ENCODE measurements at regions not wholly inside any gene's neighbourhood (a gene's known extent, or its start where the extent isn't known, plus 50 kb on each side); places are given as distances from the start of the nearest gene placed in this dataset.
"Not testable (repeated sequence)": the region's sequence is repeated elsewhere in the genome, so short reads cannot be mapped to it uniquely, and the experiment has no call there.

GRCh38 chr6:25181923-25182322 lies 97.3 kb upstream of the CARMIL1 start:
- no peak for DNase-seq
- ATAC-seq (ENCODE audit: poor library complexity) = no peak
- intact Hi-C loops (cut with DNase I) = no loop called here

- ATAC-seq (ENCODE audit: poor library complexity) = no peak
- intact Hi-C loops (cut with DNase I) = no loop called here
- DNase-seq = no peak
Observed at GRCh38 chr6:25186919-25187318, 92.3 kb upstream of the CARMIL1 start.

GRCh38 chr6:25188232-25188631 lies 90.9 kb upstream of the CARMIL1 start:
- no peak for DNase-seq
- intact Hi-C loops (cut with DNase I) = no loop called here

GRCh38 chr6:25192590-25193459 lies 86.3 kb upstream of the CARMIL1 start:
- DNase-seq (no peak), ATAC-seq (ENCODE audit: poor library complexity) (peak; percentile 87)
- intact Hi-C loops (cut with DNase I) = no loop called here

More at GRCh38 chr6:25188232-25188631, 90.9 kb upstream of the CARMIL1 start:
- no peak for ATAC-seq (ENCODE audit: poor library complexity)

- no peak for DNase-seq
- intact Hi-C loops (cut with DNase I) = no loop called here
- peak; percentile 86 for ATAC-seq (ENCODE audit: poor library complexity)
Observed at GRCh38 chr6:25193460-25194171, 85.6 kb upstream of the CARMIL1 start.

- intact Hi-C loops (cut with DNase I) = no loop called here
- ATAC-seq (ENCODE audit: poor library complexity) = peak; percentile 42
Observed at GRCh38 chr6:25194172-25194678, 84.9 kb upstream of the CARMIL1 start.

GRCh38 chr6:25196464-25196863 lies 82.7 kb upstream of the CARMIL1 start:
- ATAC-seq (ENCODE audit: poor library complexity) (no peak), DNase-seq (no peak)
- intact Hi-C loops (cut with DNase I) = no loop called here

More at GRCh38 chr6:25194172-25194678, 84.9 kb upstream of the CARMIL1 start:
- DNase-seq = peak; percentile 40

- ATAC-seq (ENCODE audit: poor library complexity) (no peak), DNase-seq (no peak)
- intact Hi-C loops (cut with DNase I) = no loop called here
Observed at GRCh38 chr6:25197111-25197510, 82.1 kb upstream of the CARMIL1 start.

- no peak for ATAC-seq (ENCODE audit: poor library complexity)
- no peak for DNase-seq
- intact Hi-C loops (cut with DNase I) = no loop called here
Observed at GRCh38 chr6:25199544-25199943, 79.6 kb upstream of the CARMIL1 start.

GRCh38 chr6:25202504-25202903 lies 76.7 kb upstream of the CARMIL1 start:
- intact Hi-C loops (cut with DNase I) = no loop called here
- DNase-seq = no peak
- ATAC-seq (ENCODE audit: poor library complexity) = no peak

- no peak for DNase-seq
- intact Hi-C loops (cut with DNase I) = no loop called here
- ATAC-seq (ENCODE audit: poor library complexity) = no peak
Observed at GRCh38 chr6:25205629-25206028, 73.5 kb upstream of the CARMIL1 start.

- DNase-seq; ATAC-seq (ENCODE audit: poor library complexity); intact Hi-C loops (cut with DNase I): not testable (repeated sequence)
Observed at GRCh38 chr6:25207453-25208155, 71.6 kb upstream of the CARMIL1 start.

GRCh38 chr6:25215881-25216280 lies 63.3 kb upstream of the CARMIL1 start:
- intact Hi-C loops (cut with DNase I) = no loop called here
- ATAC-seq (ENCODE audit: poor library complexity) = no peak
- DNase-seq = no peak

GRCh38 chr6:25217302-25217701 lies 61.9 kb upstream of the CARMIL1 start:
- ATAC-seq (ENCODE audit: poor library complexity) (no peak), DNase-seq (no peak)
- intact Hi-C loops (cut with DNase I) = no loop called here

GRCh38 chr6:25217829-25218228 lies 61.3 kb upstream of the CARMIL1 start:
- DNase-seq = no peak
- intact Hi-C loops (cut with DNase I) = no loop called here
- no peak for ATAC-seq (ENCODE audit: poor library complexity)

GRCh38 chr6:25218346-25218745 lies 60.8 kb upstream of the CARMIL1 start:
- intact Hi-C loops (cut with DNase I) = no loop called here
- DNase-seq = no peak

GRCh38 chr6:25219216-25219916 lies 59.8 kb upstream of the CARMIL1 start:
- DNase-seq = no peak
- intact Hi-C loops (cut with DNase I) = no loop called here
- no peak for ATAC-seq (ENCODE audit: poor library complexity)

More at GRCh38 chr6:25218346-25218745, 60.8 kb upstream of the CARMIL1 start:
- ATAC-seq (ENCODE audit: poor library complexity) = no peak

- intact Hi-C loops (cut with DNase I) = loop anchor here (5.0 kb wide), 1 partner anchor 332 kb away; no protein-coding TSS in a partner anchor
- DNase-seq (no peak), ATAC-seq (ENCODE audit: poor library complexity) (no peak)
Observed at GRCh38 chr6:25219917-25220278, 59.3 kb upstream of the CARMIL1 start.

Measured in Right ventricle myocardium superior (tissue), 1 donor.